Transverse colon (tissue), 4 donors: ENCODE measurements at regions not wholly inside any gene's neighbourhood (a gene's known extent, or its start where the extent isn't known, plus 50 kb on each side); places are given as distances from the start of the nearest gene placed in this dataset.

Experiments
- DNase-seq: peaks from one replicate; pipeline ENCODE4 v3.0.0-alpha.2; 2019
- H3K27ac ChIP-seq, 4 donors: fragments of 200-600 bp; sonication (generic); 2 replicates each; pipeline ENCODE4 v1.5.1; 2016 to 2018; ENCODE audit warnings: inconsistent platforms in 4 of 4
- H3K27me3 ChIP-seq: fragments of 200-600 bp; sonication (generic); 2 replicates; pipeline ENCODE4 v1.5.1; 2017; ENCODE audit warnings: inconsistent platforms
- H3K36me3 ChIP-seq, 4 donors: fragments of 200-600 bp; sonication (generic); 2 replicates each; pipeline ENCODE4 v1.5.1; 2017 to 2019; ENCODE audit warnings: inconsistent platforms in 4 of 4
- H3K4me1 ChIP-seq, 4 donors: fragments of 200-600 bp; sonication (generic); 2 replicates each; pipeline ENCODE4 v1.5.1; 2017 to 2020; ENCODE audit warnings: inconsistent platforms in 4 of 4
- H3K4me3 ChIP-seq, 4 donors: fragments of 200-600 bp; sonication (generic); 1 replicate in 1 of 4; 2 replicates in 3 of 4; pipeline versions ENCODE4 v1.5.1 to v1.6.1; 2017 to 2019; ENCODE audit warnings: inconsistent platforms in 4 of 4
- H3K9me3 ChIP-seq, 2 donors: fragments of 200-600 bp; sonication (generic); 2 replicates each; pipeline ENCODE4 v1.5.1; 2017 to 2019; ENCODE audit warnings: inconsistent platforms in 2 of 2
- CTCF ChIP-seq, 5 experiments: fragments of 200-600 bp in 3 of 5; fragments of 450-650 bp in 2 of 5; sonication (generic) in 3 of 5; IDR thresholded peaks; 1 replicate in 2 of 5; 2 replicates in 3 of 5; pipeline ENCODE4 v1.5.1; 2016 to 2017; ENCODE audit warnings: antibody characterized with exemption in 5 of 5, inconsistent platforms in 3 of 5, mild to moderate bottlenecking in 2 of 5, moderate library complexity in 1 of 5
- EP300 ChIP-seq: sonication (generic); formaldehyde crosslinking; IDR thresholded peaks from one replicate; pipeline ENCODE4 v1.6.1; 2017; ENCODE audit warnings: antibody characterized with exemption, low read depth
- POLR2A ChIP-seq: fragments of 450-650 bp; IDR thresholded peaks from one replicate; pipeline ENCODE4 v1.6.1; 2016; ENCODE audit warnings: antibody characterized with exemption, mild to moderate bottlenecking, moderate library complexity
- POLR2AphosphoS5 ChIP-seq, 3 donors: sonication (generic); formaldehyde crosslinking; IDR thresholded peaks; one replicate each; pipeline ENCODE4 v1.6.1; 2016; ENCODE audit warnings: antibody characterized with exemption in 3 of 3
- WGBS, 2 donors: methylation state at CpG; one replicate each; pipeline ENCODE4 v1.1.5; 2018; ENCODE audit warnings: low coverage in 1 of 2; 5-methylcytosine and 5-hydroxymethylcytosine counted together
- in situ Hi-C, 4 donors: fragments of 200-750 bp; cut with MboI; loops; one replicate each; pipeline versions ENCODE4 v1.15.0 to v1.15.1; 2017; ENCODE audit warnings: low sequenced_read_pairs in 3 of 4, low pct_ligation_motif_present in 1 of 4, low pct_unique_long_range_greater_than_20kb in 1 of 4
- intact Hi-C: fragments of 100-400 bp; cut with DNase I; formaldehyde crosslinking; loops from one replicate; pipeline ENCODE4 v1.15.1; 2023; ENCODE audit warnings: low total_unique reads

GRCh38 chr9:19924080-19924479, 135.2 kb upstream of the SLC24A2 start:
- WGBS, 2 donors: 57% methylated on average over 2 of the region's 2 CpGs; no CpG with 5 or more reads in 1 of the 2 donors
- in situ Hi-C loops: loop anchor here in 2 of 4 donors (10.0 to 25.0 kb wide), 6 partner anchors 88 to 1188 kb away; no protein-coding TSS in a partner anchor
- intact Hi-C loops: loop anchor here (10.0 kb wide), 1 partner anchor 701 kb away; the partner anchor contains the start of gene MLLT3

DNA sequence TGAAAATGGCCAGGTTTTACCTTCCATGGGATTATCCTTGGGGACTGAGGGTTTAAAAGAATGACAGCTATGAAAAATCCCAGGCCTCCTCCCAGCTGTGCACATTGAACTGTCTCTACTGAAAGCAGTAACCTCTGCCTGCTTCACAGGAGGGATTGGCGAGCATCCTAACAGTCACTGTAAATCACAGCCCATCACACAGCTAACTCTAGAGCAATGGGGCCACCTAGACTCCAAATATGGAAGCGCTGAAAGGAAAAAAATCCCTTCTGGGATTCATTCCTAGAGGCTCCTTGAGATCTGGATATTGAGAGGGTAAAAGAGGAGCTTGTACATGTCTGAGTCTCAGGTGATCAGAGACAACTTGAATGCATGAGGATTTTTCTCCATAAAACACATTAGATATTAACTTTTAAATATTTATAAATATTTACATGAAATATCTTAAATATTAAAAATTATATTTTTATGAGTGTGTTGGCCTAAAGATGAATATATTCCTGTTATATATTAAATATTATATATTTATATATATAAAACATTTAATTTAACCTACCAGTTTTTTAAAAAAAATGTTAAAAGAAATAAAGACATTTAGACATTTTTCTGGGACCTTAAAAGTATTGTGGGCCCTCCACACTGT, 133.8 kb upstream of the SLC24A2 start:
- TF ChIP-seq EP300: no peak
- TF ChIP-seq CTCF (IDR thresholded peaks at IDR 0.05): peak in 1 of 5 experiments; percentile 13
- no peaks in the 10 kb centered on the region for H3K9me3 ChIP-seq
- no peak overlapping the region for H3K27ac ChIP-seq
- 23 to 25% methylated on average over 1 to 2 of the region's 2 CpGs for WGBS, 2 donors
- peaks cover 6% of the 10 kb centered on the region for H3K27me3 ChIP-seq
- no peak overlapping the region for H3K4me3 ChIP-seq
- H3K36me3 ChIP-seq: no peaks in the 10 kb centered on the region
- in situ Hi-C loops (loop anchor here in 2 of 4 donors (10.0 to 25.0 kb wide), 6 partner anchors 90 to 1190 kb away; no protein-coding TSS in a partner anchor), intact Hi-C loops (loop anchor here (10.0 kb wide), 1 partner anchor 702 kb away; the partner anchor contains the start of gene MLLT3)
- DNase-seq: no peak
- peaks cover 0 to 10% (median 3%) of the 10 kb centered on the region in 4 donors for H3K4me1 ChIP-seq

More at GRCh38 chr9:19924080-19924479, 135.2 kb upstream of the SLC24A2 start:
- Histone ChIP-seq H3K4me1 (peaks cover 0 to 10% (median 3%) of the 10 kb centered on the region in 4 donors), H3K36me3 (no peaks in the 10 kb centered on the region), H3K4me3 (no peak overlapping the region), H3K27me3 (peaks cover 6% of the 10 kb centered on the region), H3K9me3 (no peaks in the 10 kb centered on the region), H3K27ac (no peak overlapping the region)
- no peak for TF ChIP-seq EP300
- no peak for TF ChIP-seq POLR2AphosphoS5 (IDR thresholded peaks at IDR 0.05)
- TF ChIP-seq CTCF (IDR thresholded peaks at IDR 0.05): no peak
- TF ChIP-seq POLR2A: no peak
- DNase-seq: no peak

GRCh38 chr9:19920401-19920800, 131.6 kb upstream of the SLC24A2 start:
- WGBS, 2 donors: 76 to 93% methylated on average over 3 to 6 of the region's 6 CpGs
- Histone ChIP-seq H3K4me3 (no peak overlapping the region), H3K4me1 (no peaks in the 10 kb centered on the region), H3K9me3 (no peaks in the 10 kb centered on the region), H3K27ac (no peak overlapping the region), H3K27me3 (peaks cover 6% of the 10 kb centered on the region), H3K36me3 (no peaks in the 10 kb centered on the region)
- no peak for DNase-seq
- intact Hi-C loops (loop anchor here (10.0 kb wide), 1 partner anchor 704 kb away; the partner anchor contains the start of gene MLLT3), in situ Hi-C loops (loop anchor here in 2 of 4 donors (10.0 to 25.0 kb wide), 6 partner anchors 92 to 1192 kb away; no protein-coding TSS in a partner anchor)
- TF ChIP-seq POLR2A (no peak), CTCF (IDR thresholded peaks at IDR 0.05) (no peak), EP300 (no peak), POLR2AphosphoS5 (IDR thresholded peaks at IDR 0.05) (no peak)

DNA sequence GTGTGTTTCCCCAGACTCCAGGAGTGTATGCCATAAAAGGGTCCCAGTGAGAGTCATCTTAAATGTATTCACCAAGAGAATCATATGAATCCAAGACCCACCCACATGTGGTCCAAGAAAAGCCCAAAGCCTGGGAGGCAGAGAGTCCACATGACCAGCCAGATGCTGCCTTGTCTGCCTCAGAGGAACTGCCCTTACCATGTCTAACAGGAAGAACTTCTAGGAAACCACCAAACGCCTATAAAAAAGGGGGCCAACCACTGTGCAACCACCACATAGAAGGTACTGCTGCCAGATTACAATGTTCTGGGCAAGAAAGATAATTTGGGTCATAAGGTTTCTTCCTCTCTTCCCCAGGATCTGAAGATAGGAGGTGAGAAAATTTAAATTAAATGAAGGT, 129.8 kb upstream of the SLC24A2 start:
- no peak for DNase-seq
- H3K27ac ChIP-seq: no peak overlapping the region
- in situ Hi-C loops: loop anchor here in 2 of 4 donors (25.0 kb wide), 4 partner anchors 94 to 1194 kb away; no protein-coding TSS in a partner anchor
- WGBS, 2 donors: 40 to 79% methylated on average over 1 of the region's 1 CpG
- no peak overlapping the region for H3K4me3 ChIP-seq
- H3K4me1 ChIP-seq: no peaks in the 10 kb centered on the region
- H3K9me3 ChIP-seq: no peaks in the 10 kb centered on the region
- intact Hi-C loops: no loop called here
- no peaks in the 10 kb centered on the region for H3K27me3 ChIP-seq
- no peak for TF ChIP-seq EP300
- no peak for TF ChIP-seq POLR2A
- TF ChIP-seq POLR2AphosphoS5 (IDR thresholded peaks at IDR 0.05): no peak
- no peak for TF ChIP-seq CTCF (IDR thresholded peaks at IDR 0.05)
- no peaks in the 10 kb centered on the region for H3K36me3 ChIP-seq
